ENCODE measurements at regions not wholly inside any gene's neighbourhood (a gene's known extent, or its start where the extent isn't known, plus 50 kb on each side); places are given as distances from the start of the nearest gene placed in this dataset.

DNA sequence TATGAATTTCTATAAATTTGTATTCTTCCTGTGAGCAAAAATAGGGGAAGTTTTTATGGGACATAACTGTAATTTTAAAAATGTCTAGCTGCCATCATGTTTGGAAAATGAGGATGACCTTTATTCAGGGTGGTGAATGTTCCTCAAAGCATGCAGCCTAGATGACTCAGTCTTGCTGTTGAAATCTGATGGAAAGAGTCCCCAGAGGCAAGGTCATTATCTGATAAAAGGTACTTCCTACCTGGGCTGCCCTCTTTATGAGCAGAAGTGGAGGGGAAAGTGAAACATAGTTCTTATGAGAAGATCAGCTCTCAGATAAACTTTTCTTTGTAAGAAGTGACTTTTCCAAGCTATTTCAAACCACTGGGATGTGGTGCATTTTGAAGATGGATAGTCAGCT is 1144.7 kb upstream of the PIK3C3 start:
- no peak for DNase-seq (ENCODE audit: low spot score)

DNA sequence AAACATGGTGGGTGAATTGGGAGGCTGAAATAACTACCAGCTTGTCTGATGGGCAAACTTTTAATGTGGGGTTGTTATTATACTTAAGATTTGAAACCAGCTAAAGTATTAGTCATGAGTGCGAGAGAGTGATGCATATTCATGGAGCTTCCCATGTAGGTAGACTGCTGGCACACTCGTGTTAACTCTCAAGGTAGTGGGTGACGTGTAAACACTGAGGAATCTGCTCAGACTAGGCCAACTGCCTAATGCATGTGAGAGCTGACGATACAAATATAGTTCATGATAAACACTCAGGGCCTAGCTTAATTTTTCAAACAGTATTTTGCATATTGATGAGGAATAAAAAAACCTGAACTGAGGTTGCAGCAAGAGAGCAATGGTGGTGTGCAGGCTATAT is 1165.7 kb upstream of the PIK3C3 start:
- no peak for DNase-seq (ENCODE audit: low spot score)

DNA sequence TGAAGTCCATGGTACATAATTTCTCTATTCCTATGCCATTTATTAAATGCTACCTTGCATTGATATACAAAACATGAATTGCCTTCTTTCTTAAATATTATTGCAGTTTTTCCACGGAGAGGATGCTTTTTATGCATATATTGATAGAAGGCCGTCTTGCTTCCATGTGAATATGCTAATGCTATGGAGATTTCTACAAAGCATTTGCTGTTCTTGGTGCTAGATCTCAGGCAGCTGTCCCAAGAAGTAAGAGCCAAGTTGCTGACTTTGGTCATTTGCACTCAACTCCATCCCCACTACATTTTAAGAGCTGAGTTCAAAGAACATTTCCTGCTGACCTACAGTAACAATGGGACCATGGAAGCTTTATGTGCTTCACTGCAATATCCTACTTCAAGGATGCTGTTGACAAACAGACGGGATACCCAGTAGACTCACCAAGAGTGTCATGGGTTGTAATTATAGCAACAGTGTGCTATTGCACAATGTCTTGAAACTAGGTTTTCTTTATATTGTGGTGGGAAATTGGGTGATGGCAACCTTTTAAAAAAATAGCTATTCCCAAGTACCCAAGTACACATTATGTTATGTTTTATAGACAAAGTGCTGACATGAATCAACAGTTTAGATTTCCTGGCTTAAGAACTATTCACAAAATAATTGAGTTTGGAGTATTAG is 1172.4 kb upstream of the PIK3C3 start:
- DNase-seq (ENCODE audit: low spot score), result no peak

DNA sequence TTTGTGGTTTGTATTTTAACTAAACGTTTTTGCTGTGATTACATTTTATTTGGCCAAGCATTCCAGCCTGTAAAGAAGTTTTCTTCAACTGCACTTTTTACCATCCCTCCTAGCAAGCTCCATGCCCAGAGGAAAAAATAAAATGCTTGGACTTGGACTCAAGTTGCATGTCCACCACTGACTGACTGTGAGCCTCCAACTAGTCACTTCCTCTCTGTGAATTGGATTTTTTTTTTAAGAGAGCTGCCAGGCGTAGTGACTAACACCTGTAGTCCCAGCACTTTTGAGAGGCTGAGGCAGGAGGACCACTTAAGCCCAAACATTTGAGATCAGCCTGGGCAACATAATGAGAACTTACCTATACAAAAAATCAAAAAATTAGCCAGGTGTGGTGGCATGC is 1185.2 kb upstream of the PIK3C3 start:
- no peak for DNase-seq (ENCODE audit: low spot score)

DNA sequence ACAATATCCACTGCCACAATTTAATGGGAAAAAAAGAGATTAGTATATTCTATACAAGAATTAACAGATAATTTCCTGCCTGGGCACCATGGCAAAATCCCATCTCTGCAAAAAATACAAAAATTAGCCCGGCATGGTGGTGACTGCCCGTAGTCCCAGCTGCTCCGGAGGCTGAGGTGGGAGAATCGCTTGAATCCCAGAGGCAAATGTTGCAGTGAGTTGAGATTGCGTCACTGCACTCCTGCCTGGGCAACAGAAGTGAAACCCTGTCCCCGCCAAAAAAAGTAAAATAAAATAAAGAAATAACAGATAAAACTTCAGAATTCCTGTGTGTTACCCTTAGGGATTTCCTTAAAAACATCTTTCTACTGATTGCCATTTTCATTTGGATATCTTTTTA is 1194.8 kb upstream of the PIK3C3 start:
- DNase-seq (ENCODE audit: low spot score), result no peak

DNA sequence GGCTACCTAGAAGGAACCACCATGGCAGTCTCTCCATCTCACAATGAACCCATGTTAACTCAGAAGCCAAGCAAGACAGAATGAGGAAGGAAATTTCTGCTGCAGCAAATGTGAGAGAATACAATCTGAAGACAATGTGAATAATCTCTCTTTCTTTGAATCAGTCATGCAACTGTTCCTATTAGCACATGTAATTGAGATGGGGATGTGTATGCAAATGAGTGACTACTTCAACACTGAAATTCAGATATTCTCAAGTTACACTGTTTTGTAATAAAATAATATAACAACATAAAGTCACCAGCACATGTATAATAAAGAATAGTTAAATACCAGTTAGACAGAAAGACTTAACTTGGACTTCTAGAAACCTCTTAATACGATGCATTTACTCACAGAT is 1200.6 kb upstream of the PIK3C3 start:
- DNase-seq (ENCODE audit: low spot score), result no peak

DNA sequence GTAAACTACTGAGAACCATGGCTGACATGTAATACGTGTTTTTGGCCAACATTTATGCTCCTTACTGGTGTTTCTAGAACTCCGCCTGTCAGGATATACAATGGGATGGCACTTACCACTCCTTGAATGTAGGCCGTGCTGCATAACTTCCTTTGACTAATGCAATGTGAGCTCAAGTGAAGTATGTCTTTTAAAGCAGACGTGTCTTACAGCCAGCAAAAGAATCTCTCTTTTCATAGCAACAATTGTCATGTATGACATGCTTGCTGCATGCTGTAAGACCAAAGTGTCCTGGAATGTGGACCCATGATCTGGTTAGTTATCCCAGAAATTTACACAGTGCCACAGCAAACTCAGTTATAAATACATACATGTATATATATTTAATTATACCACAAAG is 1202.7 kb upstream of the PIK3C3 start:
- no peak for DNase-seq (ENCODE audit: low spot score)

DNA sequence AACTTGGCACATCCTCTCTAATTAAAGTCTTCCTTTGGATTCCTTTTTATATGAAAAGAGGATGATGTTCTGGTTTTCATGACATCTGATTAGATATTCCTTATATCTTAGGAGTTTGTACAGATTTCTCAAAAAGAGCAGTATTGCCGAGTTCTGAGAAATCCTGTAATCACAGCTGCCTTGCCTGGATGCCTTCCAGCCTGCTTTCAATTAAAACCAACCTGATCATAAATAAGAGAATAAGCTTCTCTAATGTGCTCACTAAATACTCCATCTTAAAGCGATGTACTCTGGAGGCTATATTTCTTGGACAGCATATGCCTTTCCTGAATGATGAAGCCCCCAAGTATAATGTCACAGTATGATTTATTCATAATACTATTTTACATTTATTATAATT is 1203.8 kb upstream of the PIK3C3 start:
- DNase-seq (ENCODE audit: low spot score), result no peak

DNA sequence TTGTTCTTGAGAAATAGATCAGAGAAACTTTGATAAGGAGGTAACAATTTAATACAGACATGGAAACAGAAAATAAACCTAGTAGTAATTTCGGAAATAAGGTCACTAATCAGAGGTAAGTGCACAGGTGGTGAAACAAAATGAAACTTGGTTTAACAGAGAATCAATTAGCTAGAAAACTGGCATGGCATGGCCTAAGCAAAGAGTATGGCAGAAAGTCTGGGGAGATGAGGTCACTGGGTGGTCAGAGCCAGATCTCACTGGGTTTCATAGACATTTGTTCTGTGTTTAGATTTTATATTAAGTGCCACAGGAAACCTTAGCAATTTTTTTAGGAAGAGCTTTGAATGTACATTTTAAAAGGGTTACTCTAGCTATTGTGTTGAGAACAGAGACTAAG is 1216.0 kb upstream of the PIK3C3 start:
- DNase-seq (ENCODE audit: low spot score), result no peak

DNA sequence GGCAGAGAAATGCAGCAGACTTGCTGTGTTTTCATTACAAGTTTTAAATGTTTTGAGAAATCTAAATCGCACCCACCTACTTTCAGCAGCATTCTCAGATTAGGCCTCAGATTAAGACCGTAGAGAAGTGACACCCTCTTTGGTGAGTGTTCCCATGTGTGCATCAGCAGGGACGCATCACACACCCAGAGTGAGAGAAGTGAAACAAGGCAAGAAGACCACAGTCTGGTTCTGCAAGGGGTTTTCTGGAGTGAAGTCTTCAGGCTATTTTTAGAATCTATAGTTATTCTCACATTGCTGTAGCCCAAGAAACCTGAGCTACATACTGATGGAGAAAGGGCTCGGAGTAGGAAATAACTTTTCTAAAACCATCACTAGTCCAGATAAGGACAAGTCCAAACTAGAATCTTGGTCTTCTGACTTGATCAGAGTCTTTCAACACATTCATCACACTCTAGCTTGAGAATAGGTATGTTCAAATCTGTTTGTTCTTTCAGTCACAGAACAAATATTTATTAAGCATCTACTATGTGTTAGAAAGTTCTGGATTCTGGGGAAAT is 1216.6 kb upstream of the PIK3C3 start:
- no peak for DNase-seq (ENCODE audit: low spot score)

DNA sequence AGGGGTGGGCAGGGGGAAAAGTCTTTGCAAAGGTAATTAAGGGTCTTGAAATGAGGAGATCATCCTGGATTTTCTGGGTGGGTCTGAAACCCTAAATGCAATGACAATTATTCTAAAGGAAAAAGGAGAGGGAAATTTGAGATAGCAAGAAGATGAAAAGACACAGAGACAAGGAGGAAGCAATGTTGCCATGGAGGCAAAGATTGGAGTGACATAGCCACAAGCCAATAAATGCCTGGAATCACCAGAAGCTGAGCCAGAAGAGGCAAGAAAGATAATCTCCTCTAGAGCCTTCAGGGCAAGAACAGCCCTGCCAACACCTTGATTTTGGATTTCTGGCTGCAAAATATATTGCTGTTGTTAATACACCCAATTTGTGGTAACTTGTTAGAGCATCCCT is 1246.3 kb upstream of the PIK3C3 start:
- no peak for DNase-seq (ENCODE audit: low spot score)

DNA sequence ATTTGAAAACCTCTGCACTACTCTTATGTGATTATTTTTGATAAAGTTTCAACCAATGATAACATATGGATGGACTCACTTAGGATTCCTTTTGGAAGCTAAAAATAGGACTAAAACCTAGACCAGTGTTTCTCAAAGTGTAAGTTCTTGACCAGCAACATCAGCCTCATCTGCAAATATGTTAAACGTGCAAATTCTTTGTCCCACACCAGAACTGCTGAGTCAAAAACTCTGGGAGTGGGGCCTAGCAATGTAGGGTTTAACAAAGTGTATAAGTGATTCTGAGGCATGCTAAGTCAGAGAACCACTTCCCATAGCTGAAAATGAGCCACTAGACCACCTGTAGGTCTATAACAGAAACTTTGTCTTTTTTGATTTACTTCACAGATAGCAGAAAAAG is 1247.2 kb upstream of the PIK3C3 start:
- no peak for DNase-seq (ENCODE audit: low spot score)

DNA sequence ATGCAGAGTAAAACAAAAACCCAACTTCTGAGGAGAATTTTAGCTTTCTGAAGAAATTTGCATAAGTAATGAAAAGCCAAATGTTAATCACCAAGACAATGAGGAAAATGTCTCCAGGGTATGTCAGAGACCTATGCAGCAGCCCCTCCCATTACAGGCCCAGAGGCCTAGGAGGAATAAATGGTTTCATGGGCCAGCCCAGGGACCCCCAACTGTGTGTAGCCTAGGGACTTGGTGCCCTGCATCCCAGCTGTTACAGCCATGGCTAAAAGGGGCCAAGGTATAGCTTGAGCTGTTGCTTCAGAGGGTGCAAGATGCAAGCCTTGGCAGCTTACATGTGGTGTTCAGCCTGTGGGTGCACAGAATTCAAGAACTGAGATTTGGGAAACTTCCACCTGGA is 1256.9 kb upstream of the PIK3C3 start:
- DNase-seq (ENCODE audit: low spot score), result no peak

DNA sequence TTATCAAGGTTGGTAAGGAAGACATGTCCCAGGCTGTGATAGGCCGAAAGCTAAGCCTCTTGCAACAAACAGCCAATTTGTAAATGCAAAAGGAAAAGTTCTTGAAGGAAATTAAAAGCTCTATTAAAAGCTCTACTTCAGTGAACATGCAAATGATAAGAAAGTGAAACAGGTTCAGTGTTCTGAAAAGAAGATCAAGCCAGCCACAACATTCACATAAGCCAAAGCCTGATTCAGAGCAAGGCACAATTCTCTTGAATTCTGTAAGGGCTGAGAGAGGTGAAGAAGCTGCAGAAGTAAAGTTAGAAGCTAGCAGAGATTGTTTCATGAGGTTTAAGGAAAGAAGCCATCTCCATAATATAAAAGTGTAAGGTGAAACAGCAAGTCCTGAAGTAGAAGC is 1259.5 kb upstream of the PIK3C3 start:
- DNase-seq (ENCODE audit: low spot score), result no peak

DNA sequence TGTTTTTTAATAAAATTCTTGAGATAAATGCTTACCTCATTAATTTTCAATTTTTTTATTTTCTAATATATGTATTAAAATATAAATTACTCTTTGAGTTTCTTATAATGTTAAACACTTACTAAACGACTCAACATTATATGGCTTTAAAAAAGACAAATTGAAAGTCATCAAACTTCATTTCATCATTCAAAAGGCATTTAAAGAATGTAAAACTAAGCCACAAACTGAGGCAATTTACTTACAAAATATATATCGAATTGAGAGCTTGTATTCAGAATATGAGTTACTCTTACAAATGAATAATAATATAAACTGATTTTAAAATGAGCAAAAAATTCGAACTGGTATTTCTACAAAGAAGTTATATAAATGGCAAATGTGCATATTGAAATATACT is 1262.2 kb upstream of the PIK3C3 start:
- DNase-seq (ENCODE audit: low spot score), result no peak

DNA sequence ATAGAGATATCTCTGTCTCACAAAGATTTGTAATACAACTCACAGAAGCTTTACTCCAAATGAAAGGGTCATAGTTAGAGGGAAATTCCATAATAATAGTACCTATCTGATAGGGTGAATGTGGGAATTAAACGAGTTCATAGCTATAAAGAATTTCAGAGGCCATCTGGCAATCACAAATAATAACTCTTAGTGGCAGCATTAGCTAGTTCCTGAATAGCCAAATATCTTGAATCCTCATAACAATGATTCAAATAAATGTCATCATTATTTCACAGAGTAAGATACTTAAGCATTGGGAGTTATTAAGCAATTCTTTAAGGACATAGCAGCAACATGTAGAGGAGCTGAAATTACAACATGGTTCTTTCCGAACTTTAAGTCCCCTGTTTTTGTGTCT is 1265.0 kb upstream of the PIK3C3 start:
- DNase-seq (ENCODE audit: low spot score), result no peak

DNA sequence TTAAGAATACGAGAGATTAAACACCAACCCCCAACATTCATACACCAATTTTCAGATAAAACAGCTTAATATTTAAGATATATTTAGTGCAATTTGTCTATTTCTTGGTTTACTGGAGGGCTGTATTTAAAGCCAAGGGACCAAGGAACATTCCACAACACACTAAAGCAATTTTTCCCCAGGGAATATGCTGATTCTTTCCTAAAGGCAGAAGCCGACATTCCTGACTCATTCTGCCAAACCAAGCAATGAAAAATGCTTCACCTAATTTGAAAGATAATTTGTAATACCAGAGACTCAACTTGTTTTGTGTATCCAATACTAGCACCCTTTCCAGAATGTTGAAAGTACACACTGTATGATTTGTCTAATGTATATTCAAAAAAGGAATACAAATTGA is 1267.6 kb upstream of the PIK3C3 start:
- no peak for DNase-seq (ENCODE audit: low spot score)

DNA sequence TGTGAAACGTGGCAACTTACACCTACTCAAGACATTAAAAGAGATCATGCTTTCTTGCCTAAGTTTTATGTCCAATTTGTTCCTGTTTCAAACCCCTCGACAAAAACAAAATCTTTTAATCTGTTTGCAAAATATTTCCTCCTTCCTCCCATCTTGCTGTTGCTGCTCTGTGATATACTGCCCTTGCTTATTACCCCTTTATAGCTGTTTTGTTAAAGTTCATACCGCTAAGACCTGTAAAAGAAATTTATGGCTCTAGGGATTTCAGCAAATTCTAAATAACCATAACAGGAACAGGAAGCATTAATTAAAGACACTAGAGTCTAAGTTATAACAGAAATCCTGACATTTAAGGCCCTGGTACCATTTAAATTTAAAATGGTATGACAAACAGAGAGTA is 1268.2 kb upstream of the PIK3C3 start:
- no peak for DNase-seq (ENCODE audit: low spot score)

DNA sequence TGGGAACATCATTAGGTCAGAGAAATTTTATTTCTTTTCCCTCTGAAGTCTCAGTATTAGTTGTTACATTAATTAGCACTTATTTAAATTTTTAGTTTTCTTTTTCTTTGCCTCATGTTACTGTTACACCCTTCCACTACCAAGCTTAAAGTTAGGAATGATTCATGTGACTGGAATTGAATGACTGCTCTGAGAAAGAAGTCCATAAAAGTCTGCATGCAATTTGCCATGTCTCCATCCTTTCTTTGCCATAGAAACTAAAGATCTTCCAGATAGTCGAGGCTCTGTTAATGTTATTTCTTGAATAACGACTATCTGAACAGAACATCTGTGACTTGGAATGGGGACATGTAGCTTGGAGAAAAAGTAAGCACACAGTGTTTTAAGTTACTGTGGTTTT is 1269.8 kb upstream of the PIK3C3 start:
- no peak for DNase-seq (ENCODE audit: low spot score)

DNA sequence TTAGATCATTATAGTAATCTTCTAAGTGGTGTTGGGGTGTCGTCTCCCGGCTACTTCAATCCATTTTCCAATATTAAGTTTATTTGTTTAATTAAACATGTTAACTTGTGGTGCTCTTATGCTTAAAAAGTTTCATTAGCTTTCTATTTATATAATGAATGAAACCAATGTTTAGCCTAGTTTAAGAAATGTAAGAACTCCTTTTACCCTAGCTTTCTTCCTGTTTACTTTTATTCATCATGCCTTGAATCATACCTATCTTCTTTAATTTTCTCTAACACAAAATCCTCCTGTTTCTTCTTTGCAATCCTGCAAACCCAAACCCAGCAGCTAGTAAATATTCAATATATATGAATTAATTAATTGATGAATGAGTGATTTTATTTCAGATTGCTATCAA is 1276.7 kb upstream of the PIK3C3 start:
- no peak for DNase-seq (ENCODE audit: low spot score)

DNA sequence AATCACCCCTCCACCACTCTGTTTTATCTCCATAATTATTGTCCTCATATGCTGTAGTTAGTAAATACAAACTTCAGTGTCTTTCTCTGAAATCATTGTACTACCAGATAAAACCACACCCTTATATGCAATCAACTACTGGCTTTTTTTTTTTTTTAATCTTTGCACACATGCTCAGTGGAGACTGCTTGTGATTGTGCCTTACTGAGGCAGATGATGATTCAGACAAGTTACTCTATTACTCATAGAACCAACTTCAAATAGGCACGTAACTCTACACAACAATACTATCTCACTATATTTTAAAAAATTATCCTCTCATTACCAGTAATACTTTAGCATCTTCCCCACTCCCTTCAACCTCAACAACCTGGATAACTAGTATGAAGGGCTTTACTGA is 1278.4 kb upstream of the PIK3C3 start:
- no peak for DNase-seq (ENCODE audit: low spot score)

DNA sequence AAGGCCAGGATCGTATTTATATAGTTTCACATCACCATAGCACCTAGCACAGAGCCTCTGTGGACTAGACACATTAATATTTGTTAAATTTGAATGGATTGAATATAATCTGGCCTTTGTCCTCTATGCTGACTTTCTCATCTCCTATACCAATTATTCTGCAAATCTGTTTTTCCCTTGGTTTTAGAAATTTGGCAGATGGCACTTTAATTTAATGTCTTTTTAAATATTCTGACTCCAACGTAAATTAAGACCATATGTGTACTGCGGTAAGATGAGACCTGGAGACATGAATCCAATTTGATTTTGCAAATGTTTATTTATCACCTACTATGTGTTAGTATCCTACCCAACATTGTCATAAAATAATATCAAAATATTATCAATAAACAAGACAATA is 1281.9 kb upstream of the PIK3C3 start:
- DNase-seq (ENCODE audit: low spot score), result no peak

DNA sequence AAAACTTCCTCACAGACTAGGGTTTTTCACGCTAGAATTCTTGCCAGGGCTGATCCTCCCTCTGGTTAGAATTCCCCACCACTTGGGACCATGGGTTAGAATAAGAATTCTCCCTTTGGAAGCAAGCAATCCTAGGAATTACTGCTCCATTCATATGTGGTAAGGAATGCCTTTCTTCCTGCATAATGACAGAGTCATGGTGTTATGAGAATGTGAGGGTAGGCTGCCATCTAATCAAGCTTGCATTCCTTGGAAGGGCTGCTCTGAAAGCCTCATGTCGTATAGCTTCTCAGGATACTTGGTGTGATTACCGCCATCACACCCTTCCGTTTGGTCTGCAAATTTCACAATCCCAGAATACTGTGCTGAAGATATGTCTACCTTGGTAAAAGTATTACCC is 1282.4 kb upstream of the PIK3C3 start:
- DNase-seq (ENCODE audit: low spot score), result no peak

DNA sequence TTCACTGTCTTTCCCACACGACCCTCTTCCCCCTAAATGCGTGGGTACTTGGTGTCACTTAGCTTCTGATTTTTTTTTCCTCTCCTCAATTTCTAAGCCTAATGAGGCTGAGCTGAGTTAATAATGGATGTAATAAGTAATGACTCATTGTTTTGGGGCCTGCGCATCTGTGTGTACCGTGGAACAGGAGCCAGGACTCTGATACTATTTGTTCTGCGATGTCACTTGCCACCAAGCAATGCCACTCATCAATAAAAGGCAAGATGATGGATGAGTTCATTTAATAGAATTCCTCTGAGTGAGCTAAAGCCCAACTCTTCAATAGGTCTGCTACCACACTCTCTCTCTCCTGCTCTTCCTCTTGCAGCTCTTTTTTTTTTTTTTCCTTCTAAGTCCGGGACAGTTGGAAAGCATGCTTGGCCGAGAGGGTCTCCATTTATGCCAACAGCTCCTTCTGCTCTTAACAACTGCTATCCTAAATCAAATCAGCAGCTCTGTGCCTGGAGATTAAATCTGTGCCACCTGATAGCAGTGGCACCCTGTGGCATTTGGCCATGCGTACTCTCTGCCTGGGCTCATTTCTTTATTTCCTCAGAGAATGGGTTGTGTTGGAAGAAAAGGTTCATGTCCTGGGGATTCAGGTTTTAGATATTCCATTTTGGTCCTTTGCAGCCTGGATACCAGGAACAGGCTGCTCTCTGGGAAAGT is 1284.2 kb upstream of the PIK3C3 start:
- no peak for DNase-seq (ENCODE audit: low spot score)

All from ureter (tissue), 1 donor.